ENCODE measurements at regions not wholly inside any gene's neighbourhood (a gene's known extent, or its start where the extent isn't known, plus 50 kb on each side); places are given as distances from the start of the nearest gene placed in this dataset.

GRCh38 chr6:168929871-168930450, 323.7 kb downstream of the THBS2 start:
- no peak for DNase-seq

GRCh38 chr6:168928012-168928411, 325.6 kb downstream of the THBS2 start:
- no peak for DNase-seq

GRCh38 chr6:168927026-168927425, 326.6 kb downstream of the THBS2 start:
- DNase-seq, result no peak

GRCh38 chr6:168926306-168926705, 327.3 kb downstream of the THBS2 start:
- DNase-seq, result no peak

GRCh38 chr6:168925671-168926070, 328.0 kb downstream of the THBS2 start:
- DNase-seq, result no peak

GRCh38 chr6:168923171-168923570, 330.5 kb downstream of the THBS2 start:
- DNase-seq, result no peak

GRCh38 chr6:168922436-168922835, 331.2 kb downstream of the THBS2 start:
- DNase-seq, result no peak

- DNase-seq, result no peak
Measured at GRCh38 chr6:168920289-168920688, 333.4 kb downstream of the THBS2 start.

GRCh38 chr6:168919470-168920179, 334.0 kb downstream of the THBS2 start:
- no peak for DNase-seq

- no peak for DNase-seq
Measured at GRCh38 chr6:168916576-168917211, 337.0 kb downstream of the THBS2 start.

GRCh38 chr6:168915855-168916254, 337.8 kb downstream of the THBS2 start:
- DNase-seq, result peak; percentile 27

GRCh38 chr6:168915242-168915641, 338.4 kb downstream of the THBS2 start:
- DNase-seq, result no peak

- DNase-seq, result no peak
Measured at GRCh38 chr6:168913866-168914469, 339.7 kb downstream of the THBS2 start.

GRCh38 chr6:168913231-168913865, 340.3 kb downstream of the THBS2 start:
- DNase-seq, result peak; percentile 13

- DNase-seq, result no peak
Measured at GRCh38 chr6:168909288-168909687, 344.4 kb downstream of the THBS2 start.

- DNase-seq, result no peak
Measured at GRCh38 chr6:168908887-168909286, 344.8 kb downstream of the THBS2 start.

- DNase-seq, result no peak
Measured at GRCh38 chr6:168908166-168908565, 345.5 kb downstream of the THBS2 start.

GRCh38 chr6:168906391-168906790, 347.3 kb downstream of the THBS2 start:
- DNase-seq, result peak; percentile 21

GRCh38 chr6:168905451-168906090, 348.1 kb downstream of the THBS2 start:
- no peak for DNase-seq

GRCh38 chr6:168903613-168904345, 349.9 kb downstream of the THBS2 start:
- no peak for DNase-seq

GRCh38 chr6:168902075-168902474, 351.6 kb downstream of the THBS2 start:
- no peak for DNase-seq

- DNase-seq, result no peak
Measured at GRCh38 chr6:168901076-168901475, 352.6 kb downstream of the THBS2 start.

All from NCI-H774 (cell line).